ENCODE measurements at regions not wholly inside any gene's neighbourhood (a gene's known extent, or its start where the extent isn't known, plus 50 kb on each side); places are given as distances from the start of the nearest gene placed in this dataset.

DNA sequence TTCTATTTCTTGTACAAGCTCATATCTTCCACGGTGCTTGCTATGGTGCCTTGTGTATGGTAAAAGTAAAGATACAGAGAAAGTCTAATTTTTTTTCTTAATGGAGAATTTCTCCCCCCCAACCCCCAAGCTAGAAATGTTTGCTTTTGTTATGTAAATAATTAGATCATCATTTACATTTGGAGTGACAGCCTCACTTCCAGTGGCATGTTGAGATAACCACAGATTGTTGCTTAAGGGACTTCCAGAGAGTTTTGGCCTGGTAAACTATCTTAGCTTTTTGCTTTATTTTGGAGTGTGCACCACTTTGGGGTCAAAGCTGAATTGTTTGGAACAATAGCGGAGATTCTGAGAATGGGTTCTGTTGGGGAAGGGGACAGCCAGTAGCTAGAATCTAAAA lies 129.7 kb downstream of the ZNF365 start:
- peak in 1 of 2 donors; percentile 35 for ATAC-seq
- no peak for DNase-seq
- TF ChIP-seq, protein P1, sequence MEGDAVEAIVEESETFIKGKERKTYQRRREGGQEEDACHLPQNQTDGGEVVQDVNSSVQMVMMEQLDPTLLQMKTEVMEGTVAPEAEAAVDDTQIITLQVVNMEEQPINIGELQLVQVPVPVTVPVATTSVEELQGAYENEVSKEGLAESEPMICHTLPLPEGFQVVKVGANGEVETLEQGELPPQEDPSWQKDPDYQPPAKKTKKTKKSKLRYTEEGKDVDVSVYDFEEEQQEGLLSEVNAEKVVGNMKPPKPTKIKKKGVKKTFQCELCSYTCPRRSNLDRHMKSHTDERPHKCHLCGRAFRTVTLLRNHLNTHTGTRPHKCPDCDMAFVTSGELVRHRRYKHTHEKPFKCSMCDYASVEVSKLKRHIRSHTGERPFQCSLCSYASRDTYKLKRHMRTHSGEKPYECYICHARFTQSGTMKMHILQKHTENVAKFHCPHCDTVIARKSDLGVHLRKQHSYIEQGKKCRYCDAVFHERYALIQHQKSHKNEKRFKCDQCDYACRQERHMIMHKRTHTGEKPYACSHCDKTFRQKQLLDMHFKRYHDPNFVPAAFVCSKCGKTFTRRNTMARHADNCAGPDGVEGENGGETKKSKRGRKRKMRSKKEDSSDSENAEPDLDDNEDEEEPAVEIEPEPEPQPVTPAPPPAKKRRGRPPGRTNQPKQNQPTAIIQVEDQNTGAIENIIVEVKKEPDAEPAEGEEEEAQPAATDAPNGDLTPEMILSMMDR (IDR thresholded peaks at IDR 0.05) = no peak
- intact Hi-C loops (cut with DNase I) = no loop called here
- no peak overlapping the region for H3K4me3 ChIP-seq
- H3K36me3 ChIP-seq = no peaks in the 10 kb centered on the region
- H3K27ac ChIP-seq = no peak overlapping the region
- H3K4me1 ChIP-seq = peaks cover 21% of the 10 kb centered on the region
- H3K27me3 ChIP-seq (ENCODE audit: low read depth) = no peaks in the 10 kb centered on the region
- H3K9me3 ChIP-seq = no peaks in the 10 kb centered on the region

DNA sequence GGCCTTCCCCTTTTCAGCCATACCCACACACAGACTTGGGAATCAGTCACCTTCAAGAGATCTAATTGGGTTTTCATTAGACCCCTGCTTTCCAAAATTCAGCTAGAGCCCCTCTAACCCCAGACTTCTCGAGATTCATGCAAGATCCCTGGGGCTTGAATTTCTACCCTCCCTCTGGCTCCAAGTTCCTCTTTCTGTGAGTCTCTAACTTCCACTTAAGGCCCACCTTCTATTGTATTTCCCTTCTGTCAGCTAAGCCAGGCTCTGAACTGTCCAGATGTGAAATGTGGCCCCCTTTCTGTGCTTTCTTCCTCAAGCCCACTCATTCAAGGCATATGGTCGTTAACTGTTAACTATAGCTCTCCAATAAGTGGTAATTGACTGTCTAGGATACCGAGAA lies 132.2 kb downstream of the ZNF365 start:
- no peak overlapping the region for H3K4me3 ChIP-seq
- DNase-seq (no peak), ATAC-seq (no peak)
- no peaks in the 10 kb centered on the region for H3K36me3 ChIP-seq
- H3K9me3 ChIP-seq = no peaks in the 10 kb centered on the region
- TF ChIP-seq, protein P1 (IDR thresholded peaks at IDR 0.05) = no peak
- intact Hi-C loops (cut with DNase I) = no loop called here
- H3K27me3 ChIP-seq (ENCODE audit: low read depth) = no peaks in the 10 kb centered on the region
- no peak overlapping the region for H3K27ac ChIP-seq
- H3K4me1 ChIP-seq = peaks cover 15% of the 10 kb centered on the region

DNA sequence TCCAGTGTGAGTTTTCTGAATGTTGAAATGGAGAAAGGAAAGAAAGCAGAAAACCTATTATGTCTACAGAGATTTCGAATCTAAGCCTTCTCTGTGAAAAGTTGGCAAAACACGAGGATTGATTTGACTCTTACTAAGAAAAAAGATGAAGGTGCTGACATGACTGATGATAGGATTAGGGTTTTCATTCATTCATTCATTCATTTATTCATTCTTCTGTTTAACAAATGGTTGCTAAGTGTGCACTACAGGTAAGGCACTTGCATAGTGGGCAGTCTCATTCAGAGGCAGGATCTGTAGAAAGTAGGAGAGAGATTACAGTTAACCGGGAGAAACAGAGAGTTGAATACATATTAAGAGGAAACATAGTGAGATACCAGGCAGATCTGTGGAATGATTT lies 137.1 kb downstream of the ZNF365 start:
- intact Hi-C loops (cut with DNase I) = no loop called here

DNA sequence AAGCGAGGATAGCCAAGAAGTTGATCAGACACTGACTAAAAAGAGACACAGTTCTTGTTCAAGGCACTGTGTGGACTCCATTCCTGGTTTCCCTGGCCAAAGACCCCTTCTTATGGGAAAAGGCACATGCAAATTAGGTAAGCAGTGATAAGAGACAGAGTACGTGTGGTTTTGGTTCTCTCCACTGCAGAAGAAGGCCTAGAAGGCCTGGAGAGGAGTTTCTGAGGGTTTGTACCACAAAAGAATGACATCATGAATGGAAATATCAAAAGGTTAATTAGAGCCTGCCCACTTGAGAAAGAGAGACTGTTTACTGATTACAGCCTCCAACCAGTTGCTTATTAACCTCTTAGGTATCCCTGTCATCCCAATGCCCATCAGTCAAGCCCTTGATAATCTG lies 137.5 kb downstream of the ZNF365 start:
- Histone ChIP-seq H3K4me1 (no peaks in the 10 kb centered on the region), H3K4me3 (no peak overlapping the region), H3K36me3 (no peaks in the 10 kb centered on the region), H3K9me3 (no peaks in the 10 kb centered on the region), H3K27me3 (ENCODE audit: low read depth) (no peaks in the 10 kb centered on the region), H3K27ac (no peak overlapping the region)
- DNase-seq (no peak), ATAC-seq (no peak)
- intact Hi-C loops (cut with DNase I) = no loop called here
- TF ChIP-seq, protein P1 (IDR thresholded peaks at IDR 0.05) = no peak

More for the DNA sequence above, 137.1 kb downstream of the ZNF365 start:
- Histone ChIP-seq H3K4me3 (no peak overlapping the region), H3K9me3 (no peaks in the 10 kb centered on the region), H3K4me1 (no peaks in the 10 kb centered on the region), H3K27ac (no peak overlapping the region), H3K36me3 (no peaks in the 10 kb centered on the region), H3K27me3 (ENCODE audit: low read depth) (no peaks in the 10 kb centered on the region)
- DNase-seq = no peak
- ATAC-seq = no peak
- TF ChIP-seq, protein P1 (IDR thresholded peaks at IDR 0.05) = no peak

DNA sequence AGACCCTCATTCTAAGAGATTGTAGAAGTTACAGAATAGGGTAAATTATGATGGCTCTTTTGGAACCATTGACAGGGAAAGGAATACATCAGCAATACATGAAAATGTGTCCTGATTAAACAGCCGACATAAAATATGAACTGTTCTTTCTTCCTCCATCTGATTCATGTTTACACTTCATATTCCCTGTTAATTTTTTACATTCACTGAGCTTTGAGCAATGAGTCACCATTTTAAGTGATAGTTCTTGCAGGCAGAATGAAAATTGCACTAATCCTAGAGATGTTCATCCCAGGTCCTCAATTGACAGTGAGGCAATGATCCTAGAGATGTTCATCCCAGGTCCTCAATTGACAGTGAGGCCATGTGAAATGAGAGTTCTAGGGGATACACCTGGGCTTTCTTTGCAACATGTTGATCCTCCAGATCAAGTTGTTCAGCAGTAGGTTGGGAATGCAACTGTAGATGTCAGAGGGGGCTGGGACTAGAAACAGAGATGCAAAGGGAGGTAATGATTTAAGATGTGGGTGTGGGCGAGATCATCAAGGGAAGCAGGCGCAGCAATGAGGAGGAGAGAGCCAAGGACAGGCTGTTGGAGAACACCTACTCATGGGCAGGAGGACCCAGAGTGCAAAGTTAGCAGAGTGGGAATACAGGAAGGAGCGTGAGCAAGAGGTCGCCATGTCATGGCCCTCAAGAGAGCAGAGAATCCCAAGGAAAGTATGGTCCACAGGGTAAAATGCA lies 138.7 kb downstream of the ZNF365 start:
- Histone ChIP-seq H3K27me3 (ENCODE audit: low read depth) (no peaks in the 10 kb centered on the region), H3K4me3 (no peak overlapping the region), H3K27ac (no peak overlapping the region), H3K9me3 (no peaks in the 10 kb centered on the region), H3K36me3 (no peaks in the 10 kb centered on the region), H3K4me1 (no peaks in the 10 kb centered on the region)
- intact Hi-C loops (cut with DNase I) = no loop called here
- TF ChIP-seq, protein P1 (IDR thresholded peaks at IDR 0.05) = no peak
- ATAC-seq (no peak), DNase-seq (no peak)
